ENCODE measurements at regions not wholly inside any gene's neighbourhood (a gene's known extent, or its start where the extent isn't known, plus 50 kb on each side); places are given as distances from the start of the nearest gene placed in this dataset.

DNA sequence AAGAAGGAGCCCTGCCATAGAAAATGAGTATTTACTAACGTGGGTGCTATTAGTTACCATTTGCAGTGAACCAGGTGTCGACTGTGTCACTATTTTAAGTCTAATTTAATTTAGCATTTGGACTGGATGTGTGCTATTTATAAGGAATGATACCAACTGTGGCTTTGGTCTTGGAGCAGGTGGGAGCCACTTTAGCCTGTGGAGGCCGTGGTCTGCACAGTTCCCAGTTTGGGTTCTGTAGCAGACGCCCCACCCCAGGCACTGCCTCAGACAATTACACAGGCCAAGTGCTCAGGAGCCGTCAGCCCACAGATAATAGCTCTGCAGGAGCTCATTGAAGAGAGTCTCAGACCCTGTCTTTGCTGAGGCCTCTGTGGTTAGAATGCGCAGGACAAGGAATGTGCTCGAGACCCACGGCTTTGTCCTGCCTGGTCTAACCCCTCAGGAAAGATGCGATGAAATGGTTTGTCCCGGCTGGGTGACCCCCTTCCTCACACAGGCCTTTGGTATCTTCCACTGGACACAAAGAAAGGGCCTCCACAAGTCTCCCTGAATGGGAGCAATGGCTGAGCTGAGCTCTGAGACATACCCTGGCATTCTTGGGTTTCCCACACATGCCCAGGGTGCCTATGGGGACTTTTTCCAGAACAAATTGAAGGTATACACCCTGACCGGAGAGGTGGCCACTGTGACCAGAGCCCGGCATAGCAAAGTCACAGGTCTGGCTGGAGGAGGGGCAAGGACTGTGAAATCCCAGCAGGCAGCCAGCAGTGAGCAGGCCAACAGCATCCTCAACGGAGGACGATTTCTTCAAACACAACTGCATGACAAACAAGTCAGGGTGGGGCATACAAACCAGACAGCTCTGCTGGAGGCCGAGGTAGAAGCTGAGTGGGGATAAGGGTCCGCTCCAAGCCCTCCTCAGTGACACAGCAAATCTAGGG, 251.2 kb downstream of the ARHGAP12 start:
- TF ChIP-seq, protein P1, sequence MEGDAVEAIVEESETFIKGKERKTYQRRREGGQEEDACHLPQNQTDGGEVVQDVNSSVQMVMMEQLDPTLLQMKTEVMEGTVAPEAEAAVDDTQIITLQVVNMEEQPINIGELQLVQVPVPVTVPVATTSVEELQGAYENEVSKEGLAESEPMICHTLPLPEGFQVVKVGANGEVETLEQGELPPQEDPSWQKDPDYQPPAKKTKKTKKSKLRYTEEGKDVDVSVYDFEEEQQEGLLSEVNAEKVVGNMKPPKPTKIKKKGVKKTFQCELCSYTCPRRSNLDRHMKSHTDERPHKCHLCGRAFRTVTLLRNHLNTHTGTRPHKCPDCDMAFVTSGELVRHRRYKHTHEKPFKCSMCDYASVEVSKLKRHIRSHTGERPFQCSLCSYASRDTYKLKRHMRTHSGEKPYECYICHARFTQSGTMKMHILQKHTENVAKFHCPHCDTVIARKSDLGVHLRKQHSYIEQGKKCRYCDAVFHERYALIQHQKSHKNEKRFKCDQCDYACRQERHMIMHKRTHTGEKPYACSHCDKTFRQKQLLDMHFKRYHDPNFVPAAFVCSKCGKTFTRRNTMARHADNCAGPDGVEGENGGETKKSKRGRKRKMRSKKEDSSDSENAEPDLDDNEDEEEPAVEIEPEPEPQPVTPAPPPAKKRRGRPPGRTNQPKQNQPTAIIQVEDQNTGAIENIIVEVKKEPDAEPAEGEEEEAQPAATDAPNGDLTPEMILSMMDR (IDR thresholded peaks at IDR 0.05) = no peak
- TF ChIP-seq POLR2AphosphoS5 (IDR thresholded peaks at IDR 0.05; ENCODE audit: low read depth, low read length) (no peak), SIN3A (IDR thresholded peaks at IDR 0.05; ENCODE audit: borderline replicate concordance, insufficient read depth, low read depth, low read length) (no peak)
- TF ChIP-seq, protein P2, sequence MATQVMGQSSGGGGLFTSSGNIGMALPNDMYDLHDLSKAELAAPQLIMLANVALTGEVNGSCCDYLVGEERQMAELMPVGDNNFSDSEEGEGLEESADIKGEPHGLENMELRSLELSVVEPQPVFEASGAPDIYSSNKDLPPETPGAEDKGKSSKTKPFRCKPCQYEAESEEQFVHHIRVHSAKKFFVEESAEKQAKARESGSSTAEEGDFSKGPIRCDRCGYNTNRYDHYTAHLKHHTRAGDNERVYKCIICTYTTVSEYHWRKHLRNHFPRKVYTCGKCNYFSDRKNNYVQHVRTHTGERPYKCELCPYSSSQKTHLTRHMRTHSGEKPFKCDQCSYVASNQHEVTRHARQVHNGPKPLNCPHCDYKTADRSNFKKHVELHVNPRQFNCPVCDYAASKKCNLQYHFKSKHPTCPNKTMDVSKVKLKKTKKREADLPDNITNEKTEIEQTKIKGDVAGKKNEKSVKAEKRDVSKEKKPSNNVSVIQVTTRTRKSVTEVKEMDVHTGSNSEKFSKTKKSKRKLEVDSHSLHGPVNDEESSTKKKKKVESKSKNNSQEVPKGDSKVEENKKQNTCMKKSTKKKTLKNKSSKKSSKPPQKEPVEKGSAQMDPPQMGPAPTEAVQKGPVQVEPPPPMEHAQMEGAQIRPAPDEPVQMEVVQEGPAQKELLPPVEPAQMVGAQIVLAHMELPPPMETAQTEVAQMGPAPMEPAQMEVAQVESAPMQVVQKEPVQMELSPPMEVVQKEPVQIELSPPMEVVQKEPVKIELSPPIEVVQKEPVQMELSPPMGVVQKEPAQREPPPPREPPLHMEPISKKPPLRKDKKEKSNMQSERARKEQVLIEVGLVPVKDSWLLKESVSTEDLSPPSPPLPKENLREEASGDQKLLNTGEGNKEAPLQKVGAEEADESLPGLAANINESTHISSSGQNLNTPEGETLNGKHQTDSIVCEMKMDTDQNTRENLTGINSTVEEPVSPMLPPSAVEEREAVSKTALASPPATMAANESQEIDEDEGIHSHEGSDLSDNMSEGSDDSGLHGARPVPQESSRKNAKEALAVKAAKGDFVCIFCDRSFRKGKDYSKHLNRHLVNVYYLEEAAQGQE (IDR thresholded peaks at IDR 0.05; ENCODE audit: insufficient read depth in 1 of 2, low read depth in 2 of 2, low read length in 1 of 2) = no peak
